ENCODE measurements at regions not wholly inside any gene's neighbourhood (a gene's known extent, or its start where the extent isn't known, plus 50 kb on each side); places are given as distances from the start of the nearest gene placed in this dataset.

DNA sequence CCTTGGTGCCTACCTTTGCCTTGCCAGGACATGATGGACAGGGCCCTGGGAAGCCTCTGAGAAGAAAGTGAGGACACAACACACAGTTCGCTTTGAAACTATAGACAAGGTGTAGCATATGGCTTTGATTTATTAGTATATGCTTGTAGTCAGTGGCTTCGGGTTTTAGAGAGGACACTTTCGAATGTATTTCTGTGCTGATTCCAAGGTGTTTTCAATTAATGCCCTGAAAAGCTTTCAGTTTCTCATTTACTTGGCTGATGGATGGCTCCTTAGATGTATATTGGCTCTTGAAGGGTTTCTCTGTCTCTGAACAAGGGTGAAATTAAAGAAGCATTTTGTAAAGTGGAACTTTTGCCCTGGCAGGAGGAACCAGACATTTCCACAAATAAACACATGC is 106.9 kb downstream of the POSTN start:
- Histone ChIP-seq H3K27ac (no peak overlapping the region), H3K9me3 (no peaks in the 10 kb centered on the region), H3K27me3 (no peaks in the 10 kb centered on the region), H3K4me1 (no peaks in the 10 kb centered on the region), H3K4me3 (no peak overlapping the region), H3K36me3 (no peaks in the 10 kb centered on the region)
- intact Hi-C loops (cut with DNase I): no loop called here
- 40% methylated on average over 3 of the region's 3 CpGs for WGBS (ENCODE audit: insufficient coverage, low coverage, low lambda C conversion rate, missing lambda C conversion rate)
- TF ChIP-seq POLR2A (IDR thresholded peaks at IDR 0.05): no peak
- TF ChIP-seq, protein P1, sequence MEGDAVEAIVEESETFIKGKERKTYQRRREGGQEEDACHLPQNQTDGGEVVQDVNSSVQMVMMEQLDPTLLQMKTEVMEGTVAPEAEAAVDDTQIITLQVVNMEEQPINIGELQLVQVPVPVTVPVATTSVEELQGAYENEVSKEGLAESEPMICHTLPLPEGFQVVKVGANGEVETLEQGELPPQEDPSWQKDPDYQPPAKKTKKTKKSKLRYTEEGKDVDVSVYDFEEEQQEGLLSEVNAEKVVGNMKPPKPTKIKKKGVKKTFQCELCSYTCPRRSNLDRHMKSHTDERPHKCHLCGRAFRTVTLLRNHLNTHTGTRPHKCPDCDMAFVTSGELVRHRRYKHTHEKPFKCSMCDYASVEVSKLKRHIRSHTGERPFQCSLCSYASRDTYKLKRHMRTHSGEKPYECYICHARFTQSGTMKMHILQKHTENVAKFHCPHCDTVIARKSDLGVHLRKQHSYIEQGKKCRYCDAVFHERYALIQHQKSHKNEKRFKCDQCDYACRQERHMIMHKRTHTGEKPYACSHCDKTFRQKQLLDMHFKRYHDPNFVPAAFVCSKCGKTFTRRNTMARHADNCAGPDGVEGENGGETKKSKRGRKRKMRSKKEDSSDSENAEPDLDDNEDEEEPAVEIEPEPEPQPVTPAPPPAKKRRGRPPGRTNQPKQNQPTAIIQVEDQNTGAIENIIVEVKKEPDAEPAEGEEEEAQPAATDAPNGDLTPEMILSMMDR (IDR thresholded peaks at IDR 0.05): no peak
- no peak for DNase-seq
- no peak for ATAC-seq

DNA sequence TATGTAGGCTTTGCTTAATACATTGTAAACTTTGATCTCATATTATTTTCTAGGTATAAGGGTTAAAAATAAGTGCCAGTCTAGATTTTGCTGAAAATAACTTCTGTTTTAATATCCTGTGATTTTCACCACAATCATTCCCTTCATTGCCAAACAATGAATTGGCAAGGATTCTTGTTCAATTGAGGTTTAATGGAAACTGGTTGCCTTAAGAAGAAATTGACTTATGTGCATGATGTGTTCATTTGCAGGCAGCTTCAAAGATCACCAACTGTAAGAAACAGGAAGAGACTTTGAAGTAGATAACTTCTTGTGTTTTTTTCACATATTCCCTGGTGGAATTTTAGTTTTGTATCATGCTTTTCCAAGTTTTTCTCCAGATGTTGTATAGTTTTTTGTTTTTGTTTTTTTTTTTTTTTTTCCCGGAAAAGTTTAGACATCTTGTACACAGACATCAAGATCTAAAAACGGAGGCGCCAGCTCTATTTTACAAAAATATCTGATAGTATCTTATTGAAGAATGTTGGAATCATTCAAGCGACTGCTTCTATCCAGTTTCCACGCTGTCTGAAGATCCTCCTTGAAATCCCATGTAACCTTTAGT is 108.3 kb downstream of the POSTN start:
- no peaks in the 10 kb centered on the region for H3K27me3 ChIP-seq
- no peak for TF ChIP-seq POLR2A (IDR thresholded peaks at IDR 0.05)
- TF ChIP-seq, protein P1 (IDR thresholded peaks at IDR 0.05): no peak
- no peak overlapping the region for H3K27ac ChIP-seq
- intact Hi-C loops (cut with DNase I): no loop called here
- 59% methylated on average over 5 of the region's 5 CpGs for WGBS (ENCODE audit: insufficient coverage, low coverage, low lambda C conversion rate, missing lambda C conversion rate)
- no peaks in the 10 kb centered on the region for H3K9me3 ChIP-seq
- H3K4me3 ChIP-seq: no peak overlapping the region
- DNase-seq: no peak
- ATAC-seq: no peak
- H3K36me3 ChIP-seq: no peaks in the 10 kb centered on the region
- no peaks in the 10 kb centered on the region for H3K4me1 ChIP-seq

DNA sequence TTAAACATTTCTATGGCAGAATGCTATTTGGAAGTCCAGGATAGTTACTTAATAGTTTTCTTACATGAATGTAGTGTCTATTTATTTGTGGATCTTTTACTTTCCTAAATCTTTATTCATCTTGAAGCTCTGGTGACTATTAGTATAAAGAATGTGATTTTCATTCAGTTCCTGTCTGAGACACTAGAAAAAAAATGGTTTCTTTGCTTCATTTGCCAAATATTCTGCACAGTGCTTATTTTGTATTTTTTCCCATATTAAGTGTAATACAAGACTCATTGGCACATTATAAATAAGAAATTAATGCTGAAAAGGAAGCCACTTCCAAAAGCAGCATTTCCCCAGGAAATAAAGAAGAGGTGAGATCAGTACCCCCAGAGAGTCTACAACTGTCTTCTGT is 109.8 kb downstream of the POSTN start:
- Histone ChIP-seq H3K4me3 (no peak overlapping the region), H3K9me3 (no peaks in the 10 kb centered on the region), H3K27ac (no peak overlapping the region), H3K27me3 (no peaks in the 10 kb centered on the region), H3K4me1 (no peaks in the 10 kb centered on the region), H3K36me3 (no peaks in the 10 kb centered on the region)
- TF ChIP-seq, protein P1 (IDR thresholded peaks at IDR 0.05): no peak
- no peak for TF ChIP-seq POLR2A (IDR thresholded peaks at IDR 0.05)
- ATAC-seq (no peak), DNase-seq (no peak)
- intact Hi-C loops (cut with DNase I): no loop called here

DNA sequence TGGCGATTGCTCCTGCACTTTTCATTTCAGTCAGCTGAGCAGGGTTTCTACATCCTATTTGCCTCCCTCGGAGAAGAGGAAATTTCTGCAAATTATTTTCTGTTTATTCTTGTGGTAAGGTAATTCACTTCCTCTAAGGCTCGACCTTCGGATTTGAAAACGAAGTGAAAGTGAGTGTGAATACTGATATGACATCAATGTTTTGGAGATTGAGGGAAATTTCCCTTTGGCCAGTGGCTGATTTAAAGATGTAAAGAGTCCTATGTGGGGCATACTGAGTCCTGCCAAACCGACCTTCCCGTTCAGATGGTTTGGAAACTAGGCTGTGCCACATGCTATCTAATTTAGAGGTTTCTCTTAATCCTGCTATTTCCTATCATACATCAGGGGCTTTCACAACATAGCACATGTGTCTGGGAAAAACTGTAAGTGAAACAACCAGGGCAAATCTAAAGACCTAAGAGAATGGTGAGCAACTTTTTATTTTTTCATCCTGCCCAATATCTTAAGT is 112.3 kb downstream of the POSTN start:
- Histone ChIP-seq H3K36me3 (no peaks in the 10 kb centered on the region), H3K4me3 (no peak overlapping the region), H3K4me1 (no peaks in the 10 kb centered on the region), H3K27me3 (no peaks in the 10 kb centered on the region), H3K27ac (no peak overlapping the region), H3K9me3 (no peaks in the 10 kb centered on the region)
- intact Hi-C loops (cut with DNase I): no loop called here
- DNase-seq (no peak), ATAC-seq (no peak)
- TF ChIP-seq, protein P1 (IDR thresholded peaks at IDR 0.05): no peak
- TF ChIP-seq POLR2A (IDR thresholded peaks at IDR 0.05): no peak
- WGBS (ENCODE audit: insufficient coverage, low coverage, low lambda C conversion rate, missing lambda C conversion rate): 33% methylated on average over 7 of the region's 7 CpGs

DNA sequence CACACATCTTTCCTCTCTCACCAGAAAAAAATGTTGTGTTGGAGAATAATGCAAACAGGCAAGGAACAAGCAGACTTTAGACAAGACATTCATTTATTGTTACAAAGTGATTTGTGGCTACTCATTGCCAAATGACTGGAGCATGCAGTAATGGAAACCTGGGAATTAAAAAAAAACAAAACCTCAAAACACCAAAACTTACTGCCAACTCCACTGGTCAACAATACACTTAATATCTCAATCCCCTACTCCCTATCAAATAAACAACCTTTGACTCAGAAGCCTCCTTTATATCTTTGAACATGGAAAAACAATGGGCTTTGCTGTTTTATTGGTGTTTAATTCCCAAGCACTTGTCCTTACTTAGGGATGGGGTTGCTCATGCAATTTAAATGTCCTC is 112.8 kb downstream of the POSTN start:
- DNase-seq: no peak
- no peaks in the 10 kb centered on the region for H3K27me3 ChIP-seq
- H3K27ac ChIP-seq: no peak overlapping the region
- H3K4me3 ChIP-seq: no peak overlapping the region
- no peak for TF ChIP-seq POLR2A (IDR thresholded peaks at IDR 0.05)
- TF ChIP-seq, protein P1 (IDR thresholded peaks at IDR 0.05): no peak
- no peaks in the 10 kb centered on the region for H3K4me1 ChIP-seq
- H3K36me3 ChIP-seq: no peaks in the 10 kb centered on the region
- no peaks in the 10 kb centered on the region for H3K9me3 ChIP-seq
- no peak for ATAC-seq
- intact Hi-C loops (cut with DNase I): no loop called here

Measured in right lobe of liver (tissue), 6 donors.